K562 (cell line): ENCODE measurements at regions not wholly inside any gene's neighbourhood (a gene's known extent, or its start where the extent isn't known, plus 50 kb on each side); places are given as distances from the start of the nearest gene placed in this dataset.

Experiments used
- CEBPG ChIP-seq, 3 experiments: fragments of 200-800 bp in 1 of 3; sonication (Bioruptor generic) in 1 of 3; sonication (generic) in 1 of 3; formaldehyde crosslinking in 1 of 3; IDR thresholded peaks in 2 of 3; conservative IDR thresholded peaks in 1 of 3; 2 replicates each; pipeline versions ENCODE4 v1.6.1 to v1.8.0; 2016 to 2022; ENCODE audit warnings: missing compliant biosample characterization in 2 of 3, missing genetic modification characterization in 2 of 3, mild to moderate bottlenecking in 1 of 3, missing genetic modification reagents in 1 of 3
- CHD2 ChIP-seq: IDR thresholded peaks from 2 replicates; pipeline ENCODE4 v1.6.1; 2011; ENCODE audit warnings: low read depth, low read length
- DEAF1 ChIP-seq: fragments of 450-650 bp; formaldehyde crosslinking; IDR thresholded peaks from 2 replicates; pipeline ENCODE4 v1.4.0; 2020; ENCODE audit warnings: mild to moderate bottlenecking, moderate library complexity
- E2F6 ChIP-seq, 2 experiments: IDR thresholded peaks; 2 replicates each; pipeline ENCODE4 v1.6.1; 2011; ENCODE audit warnings: borderline replicate concordance in 1 of 2, control low read depth in 1 of 2, low read depth in 1 of 2, low read length in 1 of 2, mild to moderate bottlenecking in 1 of 2, mixed read lengths in 1 of 2, moderate library complexity in 1 of 2; ENCODE audit not compliant: insufficient read depth in 1 of 2, insufficient read length in 1 of 2, poor library complexity in 1 of 2, severe bottlenecking in 1 of 2; ENCODE audit errors: extremely low read depth in 1 of 2
- HSF4 ChIP-seq: fragments of 250-450 bp; sonication (Bioruptor Pico); IDR thresholded peaks from 2 replicates; pipeline ENCODE4 v2.1.2; 2022; ENCODE audit warnings: mild to moderate bottlenecking, moderate library complexity, borderline replicate concordance
- NR2C2 ChIP-seq, 2 experiments: fragments of 200-800 bp in 1 of 2; sonication (Bioruptor generic) in 1 of 2; sonication (generic) in 1 of 2; formaldehyde crosslinking in 1 of 2; IDR thresholded peaks; 2 replicates each; pipeline versions ENCODE4 v1.6.1 to v1.8.0; 2016 to 2022; ENCODE audit warnings: mild to moderate bottlenecking in 1 of 2, missing compliant biosample characterization in 1 of 2, missing genetic modification characterization in 1 of 2, missing genetic modification reagents in 1 of 2
- PHF21A ChIP-seq: fragments of 450-650 bp; IDR thresholded peaks from 2 replicates; pipeline ENCODE4 v1.6.1; 2017; ENCODE audit warnings: low read depth, borderline replicate concordance
- REST ChIP-seq, 2 experiments: fragments of 450-650 bp; formaldehyde crosslinking in 1 of 2; IDR thresholded peaks; 2 replicates each; pipeline versions ENCODE4 v1.4.0 to v1.6.1; 2014 to 2020; ENCODE audit warnings: mild to moderate bottlenecking in 2 of 2, borderline replicate concordance in 1 of 2, low read depth in 1 of 2
- STAT5A ChIP-seq: IDR thresholded peaks from 2 replicates; pipeline ENCODE4 v1.6.1; 2012; ENCODE audit warnings: low read length, inconsistent platforms, borderline replicate concordance
- ZNF277 ChIP-seq: fragments of 250-450 bp; sonication (Bioruptor Pico); IDR thresholded peaks from 2 replicates; pipeline ENCODE4 v1.8.0; 2022; ENCODE audit warnings: inconsistent platforms, mild to moderate bottlenecking, moderate library complexity, borderline replicate concordance

GRCh38 chr15:58357529-58358476, 74.0 kb upstream of the LIPC start (continued):
- TF ChIP-seq E2F6 (IDR thresholded peaks at IDR 0.05; ENCODE audit: borderline replicate concordance in 1 of 2, extremely low read depth in 1 of 2, insufficient read depth in 1 of 2, insufficient read length in 1 of 2, low read depth in 1 of 2, low read length in 1 of 2, poor library complexity in 1 of 2, severe bottlenecking in 1 of 2), result no peak
- no peak for TF ChIP-seq ZNF277
- TF ChIP-seq CEBPG (CRISPR knock-in tag; IDR thresholded peaks at IDR 0.05), result no peak
- TF ChIP-seq CEBPG (tag; conservative IDR thresholded peaks at IDR 0.05 in 1 of 2, IDR thresholded peaks at IDR 0.05 in 1 of 2), result peak in 1 of 2 experiments; percentile 38; a peak in 1 of 4 replicates
- TF ChIP-seq CHD2, result no peak
- TF ChIP-seq STAT5A, result no peak
- TF ChIP-seq NR2C2 (CRISPR knock-in tag; IDR thresholded peaks at IDR 0.05), result no peak
- TF ChIP-seq NR2C2 (tag; IDR thresholded peaks at IDR 0.05), result 0 out of 2 replicates have a peak, but pooled peaks have one; percentile 38
- no peak for TF ChIP-seq REST (IDR thresholded peaks at IDR 0.05; ENCODE audit: borderline replicate concordance)
- no peak for TF ChIP-seq REST (CRISPR knock-in tag; IDR thresholded peaks at IDR 0.05; ENCODE audit: low read depth)
- TF ChIP-seq DEAF1 (CRISPR knock-in tag), result no peak
- no peak for TF ChIP-seq HSF4 (CRISPR knock-in tag)
- TF ChIP-seq PHF21A, result no peak
